NCI-H1417 treated with DMSO at 0.1 percent for 48 hours (cell line): ENCODE measurements at regions not wholly inside any gene's neighbourhood (a gene's known extent, or its start where the extent isn't known, plus 50 kb on each side); places are given as distances from the start of the nearest gene placed in this dataset.

Experiments used
- DNase-seq: peaks from one replicate; lab custom pipeline; 2025; lab: John Stamatoyannopoulos, UW

DNA sequence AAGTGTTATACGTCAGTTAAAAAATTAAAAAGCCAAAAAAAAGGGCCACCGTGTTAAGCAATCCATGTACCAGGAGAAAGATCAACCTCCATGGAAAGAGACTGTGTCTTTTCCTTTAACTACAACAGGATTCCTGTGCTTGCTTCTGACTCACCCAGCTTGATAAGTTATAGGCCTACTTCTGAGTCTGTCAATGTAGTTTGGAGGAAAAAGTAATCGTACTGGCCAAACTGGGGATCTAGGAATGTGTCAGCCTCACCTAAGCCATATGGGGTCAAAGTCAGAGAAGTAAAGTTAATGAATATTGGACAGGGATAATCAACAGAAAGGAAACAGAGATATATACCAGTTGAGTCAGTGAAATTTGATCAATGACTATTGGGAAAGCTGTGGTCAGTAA, 470.8 kb upstream of the SLIT2 start:
- DNase-seq = no peak

DNA sequence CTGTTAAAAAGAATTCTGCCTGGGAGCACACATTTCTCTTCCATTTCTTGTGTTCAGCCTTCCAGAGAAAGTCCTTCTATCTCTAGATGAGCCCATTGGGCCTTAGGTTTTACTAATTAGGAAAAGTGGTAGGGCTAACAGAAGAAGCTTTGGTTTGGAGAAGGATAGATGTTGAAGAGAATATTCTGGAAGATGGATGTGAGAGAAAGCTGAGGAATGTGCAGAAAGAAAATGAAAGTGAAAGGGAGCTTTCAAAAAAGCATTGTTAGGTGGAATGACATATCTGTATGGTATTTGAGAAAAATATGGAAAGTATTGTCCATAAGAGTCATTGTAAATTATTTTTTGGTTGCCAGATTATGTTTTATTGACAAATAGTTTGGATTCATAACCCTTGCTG, 474.8 kb upstream of the SLIT2 start:
- no peak for DNase-seq

DNA sequence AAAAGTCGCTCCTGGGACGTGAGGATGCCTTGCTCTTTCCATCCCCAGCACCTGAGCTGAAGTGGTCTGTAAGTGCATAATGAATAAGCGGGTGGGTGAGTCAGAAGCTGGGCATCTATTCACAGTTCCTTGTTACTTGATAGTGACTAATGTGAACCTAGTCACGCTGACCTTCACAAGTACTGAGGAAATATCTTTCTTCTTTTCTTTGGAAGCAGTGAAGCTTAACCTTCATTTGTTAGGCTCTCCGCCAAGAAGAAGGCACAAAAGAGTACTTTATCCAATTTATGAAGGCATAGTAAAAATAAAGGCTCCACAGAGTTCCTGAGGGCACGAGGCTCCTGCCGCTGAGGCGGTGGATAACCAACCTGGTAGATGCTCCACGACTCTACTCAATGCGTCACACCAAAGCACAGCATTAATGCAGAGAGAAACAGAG, 475.7 kb upstream of the SLIT2 start:
- no peak for DNase-seq

DNA sequence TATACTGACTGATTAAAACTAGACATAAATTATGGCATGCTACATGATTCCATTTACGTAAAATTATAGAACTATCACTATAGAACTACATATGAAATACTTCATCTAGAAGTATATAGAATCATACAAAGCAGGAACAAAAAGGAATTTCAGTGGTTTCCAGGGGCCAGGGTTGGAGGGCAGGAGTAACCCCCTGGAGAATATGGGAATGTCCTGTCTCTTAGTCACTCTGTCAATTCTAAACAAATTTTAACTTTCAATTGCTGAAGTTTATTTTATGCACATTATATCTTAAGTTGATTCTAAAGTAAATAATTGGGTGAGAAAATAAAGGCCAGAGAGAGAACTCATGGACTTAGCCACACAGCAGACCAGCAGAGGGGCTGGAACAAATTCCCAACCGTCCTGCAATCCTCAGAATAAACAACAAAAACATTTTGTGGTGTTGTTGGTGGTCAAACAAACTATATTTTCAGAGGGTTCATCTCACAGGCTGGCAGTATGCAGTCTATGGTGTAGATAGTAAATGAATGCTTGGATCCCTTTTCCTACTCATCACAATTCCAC, 476.9 kb upstream of the SLIT2 start:
- no peak for DNase-seq

DNA sequence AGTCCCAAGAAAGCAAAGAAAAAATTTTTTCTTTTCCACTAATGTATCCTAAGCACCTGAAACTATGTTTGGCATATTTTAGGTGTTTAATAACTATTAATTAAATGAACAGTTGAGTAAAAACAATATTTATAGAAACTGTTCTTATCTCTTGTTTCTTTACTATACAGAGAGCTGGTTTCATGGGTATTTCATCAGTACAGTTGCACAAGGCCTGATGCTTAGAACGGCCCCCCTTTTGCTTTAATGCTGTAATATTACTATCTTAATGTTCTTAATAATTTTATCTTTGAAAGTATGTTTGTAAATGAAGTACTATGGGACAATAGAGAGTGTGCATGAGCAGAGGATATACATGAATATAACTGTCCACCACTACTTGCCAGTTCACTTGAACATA, 479.1 kb upstream of the SLIT2 start:
- DNase-seq = no peak

DNA sequence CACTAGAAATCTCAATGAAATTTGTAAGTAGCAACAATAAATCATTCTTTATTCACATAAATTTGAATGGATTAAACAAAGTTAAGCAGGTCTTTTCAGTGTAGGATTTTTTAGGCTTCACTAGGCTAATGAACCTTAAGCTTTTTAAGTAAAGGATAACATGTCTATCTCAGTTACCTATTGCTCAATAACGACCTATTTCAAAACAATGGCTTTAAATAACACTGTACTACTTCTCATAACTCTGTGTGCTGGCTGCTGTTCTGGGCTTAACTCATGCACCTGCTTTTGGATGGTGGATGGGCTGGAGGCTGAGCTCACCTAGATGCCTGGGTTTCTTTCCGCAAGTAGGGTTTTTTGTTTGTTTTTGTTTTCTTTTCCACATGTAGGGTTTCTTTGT, 495.0 kb upstream of the SLIT2 start:
- no peak for DNase-seq

DNA sequence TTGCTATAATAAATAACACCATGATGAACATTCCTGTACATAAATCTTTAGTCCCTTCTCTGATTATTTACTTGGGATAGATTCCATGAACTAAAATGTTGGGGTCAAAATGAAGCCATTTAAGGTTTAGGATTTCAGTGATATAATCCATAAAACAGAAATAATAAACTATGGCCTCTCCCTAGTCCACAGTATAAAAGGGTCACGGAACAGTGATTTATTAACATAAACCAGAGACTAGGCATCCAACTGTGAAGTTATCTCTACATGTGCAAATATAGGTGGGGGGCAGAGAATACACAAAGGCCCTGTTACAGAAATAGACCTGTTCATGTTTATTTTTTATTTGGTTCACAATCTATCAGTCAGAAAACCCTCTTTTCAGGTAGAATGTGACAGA, 499.1 kb upstream of the SLIT2 start:
- no peak for DNase-seq

DNA sequence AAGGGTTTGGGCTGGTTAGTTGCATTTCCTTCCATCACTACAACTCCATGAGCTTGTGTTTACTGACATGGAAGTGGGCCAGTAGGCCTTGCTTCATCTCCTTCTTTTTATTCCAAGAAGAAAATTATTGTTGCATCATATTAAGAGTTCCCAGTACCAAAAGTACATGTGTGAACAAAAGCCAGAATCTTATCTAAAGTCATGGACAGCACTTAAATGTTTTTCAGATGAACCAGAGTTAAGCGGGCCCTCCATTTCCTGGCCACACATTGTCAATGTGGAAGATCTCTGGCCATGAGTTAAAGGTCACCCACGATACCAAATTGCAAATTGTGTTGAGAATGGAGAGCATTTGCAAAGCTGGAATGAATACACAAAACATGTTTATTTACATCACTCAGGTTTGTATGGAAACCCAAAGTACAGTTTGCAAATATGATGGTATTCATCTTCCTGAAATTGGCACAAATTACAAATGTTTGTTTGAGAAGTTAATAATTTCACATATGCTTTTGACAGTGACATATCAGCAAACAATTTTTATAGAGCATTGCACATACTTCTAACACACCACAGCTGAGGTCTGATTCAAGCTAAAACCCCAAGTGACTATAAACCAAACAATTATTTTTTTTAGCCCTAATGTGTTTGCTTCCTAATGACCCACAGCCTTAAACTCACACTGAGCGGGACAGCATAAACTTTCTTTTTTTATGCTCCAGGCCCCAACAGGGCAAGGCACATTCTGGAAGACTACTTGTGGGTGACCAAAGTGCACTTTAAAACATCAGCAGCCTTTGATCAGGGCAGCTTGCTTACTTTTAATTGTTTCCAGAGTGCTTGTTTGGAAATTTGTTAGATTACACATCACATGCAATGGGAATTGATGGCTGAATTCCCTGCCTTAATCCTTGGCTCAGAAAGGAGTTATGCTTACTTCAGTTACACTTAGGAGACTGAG, 502.9 kb upstream of the SLIT2 start:
- no peak for DNase-seq

DNA sequence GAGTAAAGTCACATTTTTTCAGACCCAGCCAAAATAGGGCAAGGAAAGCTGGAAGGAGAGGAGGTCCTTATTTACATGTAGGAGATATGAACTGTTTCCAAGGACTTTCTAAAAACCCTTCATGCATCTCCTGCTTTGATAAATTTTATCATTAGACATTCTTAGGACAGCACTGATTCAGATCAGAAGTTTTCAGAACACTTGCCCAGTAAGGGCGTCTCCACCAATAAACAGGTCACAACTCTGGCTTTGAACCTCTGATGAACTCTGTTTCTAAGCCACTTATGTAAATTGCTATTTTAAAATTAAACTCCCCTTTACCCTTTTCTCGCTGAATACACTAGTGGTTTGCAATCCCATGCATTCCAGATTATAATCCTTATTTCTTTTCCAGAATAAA, 505.3 kb upstream of the SLIT2 start:
- no peak for DNase-seq

DNA sequence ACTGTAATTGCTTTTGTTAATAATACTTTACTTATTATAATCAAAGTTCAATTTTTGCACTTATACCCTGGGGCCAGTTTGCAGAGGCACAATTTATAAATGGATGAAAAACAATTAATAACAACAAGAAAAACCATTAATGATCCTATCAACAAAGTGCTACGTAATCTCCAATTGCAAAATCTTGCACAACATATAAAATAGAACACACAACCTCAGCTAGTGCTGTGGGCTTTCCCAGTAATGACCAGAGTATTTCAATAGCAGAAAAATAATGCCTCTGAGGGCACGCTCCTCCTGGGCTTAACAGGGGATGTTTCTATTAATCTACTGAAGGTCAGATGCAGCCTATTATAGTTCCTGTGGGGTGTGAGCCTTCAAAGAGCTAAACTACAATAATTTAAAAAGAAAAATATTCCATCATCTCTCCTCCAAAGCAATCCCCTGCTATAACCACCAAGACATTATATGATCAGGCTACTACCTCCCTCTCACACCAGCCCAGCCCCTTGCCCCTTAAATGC, 508.5 kb upstream of the SLIT2 start:
- DNase-seq = peak; percentile 19

DNA sequence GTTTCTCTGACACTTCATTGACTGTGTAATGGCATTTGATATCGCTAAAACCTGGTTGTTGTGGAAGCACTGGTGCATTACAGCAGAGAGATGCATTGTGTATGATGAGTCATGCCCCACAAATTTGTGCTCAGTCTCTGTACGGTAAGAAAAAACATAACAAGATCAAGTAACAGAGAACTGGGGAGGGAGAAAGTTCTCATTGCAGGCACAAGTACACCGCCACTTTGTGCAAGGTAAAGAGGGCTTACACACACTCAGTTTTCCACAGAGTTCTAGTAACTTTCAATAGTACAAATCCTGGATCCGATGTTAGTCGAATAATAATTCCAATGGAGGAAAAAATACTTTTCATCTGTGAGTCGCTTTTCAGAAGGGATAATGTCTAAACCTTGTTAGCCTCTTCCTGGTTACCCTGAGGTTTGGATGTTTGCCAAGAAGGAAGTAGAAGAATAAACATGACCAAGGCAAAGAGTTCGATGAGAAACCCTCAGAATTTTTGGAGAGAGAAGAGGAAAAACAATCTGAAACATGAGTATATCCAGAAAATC, 512.5 kb upstream of the SLIT2 start:
- DNase-seq = no peak

DNA sequence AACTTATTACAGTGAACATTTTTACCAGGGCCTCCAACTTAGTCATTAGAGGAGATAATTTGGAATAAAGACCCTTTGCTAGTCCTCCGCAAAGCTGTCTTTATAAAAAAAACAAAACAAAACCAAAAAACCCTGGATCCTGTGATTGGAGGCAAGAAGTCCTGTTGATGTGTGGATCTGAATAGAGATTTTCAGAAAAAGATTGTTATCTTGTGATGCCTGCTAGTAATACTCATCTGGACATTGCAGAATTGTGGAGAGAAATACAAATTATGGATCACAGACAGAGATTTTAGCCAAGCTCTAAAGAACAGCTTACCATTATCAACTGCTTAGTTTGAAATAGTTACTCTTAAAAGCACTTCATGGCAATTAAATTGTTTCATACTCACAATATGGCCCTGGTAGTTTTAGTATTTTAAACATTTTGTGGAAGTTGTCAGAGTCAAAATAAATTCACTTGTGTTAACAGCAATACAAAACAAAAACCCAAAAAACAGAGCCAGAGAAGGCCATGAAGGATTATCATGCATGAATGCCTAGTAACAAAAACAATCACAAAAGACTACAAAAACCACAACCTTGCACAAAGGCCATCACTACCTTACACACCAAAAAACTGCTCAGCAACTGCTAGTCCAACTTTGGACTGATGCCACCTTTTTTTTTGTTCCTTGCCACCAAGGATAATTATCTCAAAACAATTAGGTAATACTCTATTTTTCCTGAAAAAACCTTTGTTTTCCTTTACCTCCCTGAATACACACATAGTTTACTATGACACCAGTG, 514.5 kb upstream of the SLIT2 start:
- DNase-seq = no peak

DNA sequence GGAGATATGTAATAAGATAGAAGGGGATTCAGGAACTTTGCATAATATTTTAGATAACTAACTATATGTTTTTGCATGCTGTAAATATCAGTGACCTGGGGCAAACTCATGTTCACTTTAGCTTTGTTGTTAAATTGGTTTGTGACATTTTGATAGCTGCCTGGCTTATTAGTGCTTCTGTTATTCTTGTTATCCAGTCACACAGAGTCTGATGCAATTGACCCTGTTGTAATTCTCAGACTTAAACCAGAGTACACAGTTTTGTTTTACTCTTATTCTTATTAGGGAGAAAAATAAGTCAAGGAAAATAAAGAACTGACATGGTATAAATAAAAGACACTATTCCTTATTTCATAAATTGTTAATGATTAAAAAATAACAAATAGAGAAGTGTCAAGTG, 516.7 kb upstream of the SLIT2 start:
- no peak for DNase-seq

DNA sequence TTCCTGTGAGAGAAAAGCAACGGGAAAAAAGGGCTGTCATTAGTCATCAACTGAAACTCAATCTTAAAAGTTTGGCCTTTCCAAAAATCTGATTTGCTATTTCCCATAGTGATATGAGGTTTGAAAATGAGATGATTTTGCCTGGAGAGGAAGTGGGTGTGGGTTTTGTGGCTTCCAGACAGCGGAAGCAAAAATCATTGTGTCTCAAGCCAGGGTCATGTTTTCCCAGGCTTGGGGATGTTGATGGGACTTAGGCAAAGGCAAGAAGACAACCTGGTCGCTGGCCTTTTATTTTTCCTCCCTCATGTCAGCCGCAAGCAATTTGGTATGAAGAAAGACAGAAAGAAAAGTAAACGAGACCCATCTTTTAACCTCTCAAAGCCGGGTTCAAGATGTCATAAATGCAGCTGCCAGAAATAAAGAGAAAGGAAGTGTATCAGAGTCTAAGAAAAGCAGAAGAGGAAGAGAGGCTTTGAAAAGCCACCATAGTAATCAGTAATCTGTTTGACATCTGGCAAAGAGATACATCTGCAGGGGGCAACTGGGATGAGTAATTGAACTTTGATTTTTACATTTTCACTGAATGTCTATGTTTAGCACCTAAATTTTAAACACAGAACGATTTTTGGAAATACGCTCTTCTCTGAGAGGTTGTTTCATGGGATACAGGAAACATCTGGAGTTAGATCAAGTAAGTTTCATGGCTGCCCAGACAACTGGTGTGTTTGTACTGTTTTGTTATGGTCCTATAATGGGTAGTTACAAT, 521.6 kb upstream of the SLIT2 start:
- DNase-seq = no peak

DNA sequence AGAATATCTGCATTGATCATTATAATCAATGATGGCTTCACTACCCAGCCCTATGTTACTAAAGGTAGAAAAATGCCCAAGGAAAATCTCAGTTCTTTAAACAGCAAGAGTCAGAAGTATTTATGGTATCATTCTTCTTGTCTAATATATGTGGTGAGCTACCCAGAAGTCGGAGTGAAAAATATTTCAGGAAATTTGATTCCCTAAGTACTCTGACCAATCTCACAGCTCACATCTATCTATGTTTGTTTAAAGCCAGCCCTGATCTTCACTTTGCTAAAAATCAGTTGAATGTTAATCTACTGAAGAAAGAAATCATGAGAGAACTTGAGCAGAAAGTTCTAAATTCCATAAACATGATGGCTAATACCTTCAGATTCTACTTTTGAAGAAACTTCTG, 522.9 kb upstream of the SLIT2 start:
- no peak for DNase-seq

DNA sequence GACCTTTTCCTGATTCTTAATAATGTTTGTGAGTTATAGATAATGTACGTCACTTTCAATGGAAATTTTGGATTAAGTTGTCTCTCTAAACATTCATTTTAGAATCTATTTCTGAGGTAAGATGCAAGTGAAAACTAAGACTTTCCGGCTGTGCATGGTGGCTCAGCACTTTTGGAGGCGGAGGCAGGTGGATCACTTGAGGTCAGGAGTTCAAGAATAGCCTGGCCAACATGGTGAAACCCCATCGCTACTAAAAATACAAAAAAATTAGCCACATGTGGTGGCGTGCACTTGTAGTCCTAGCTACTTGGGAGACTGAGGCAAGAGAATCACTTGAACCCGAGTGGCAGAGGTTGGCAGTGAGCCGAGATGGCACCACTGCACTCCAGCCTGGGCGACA, 524.6 kb upstream of the SLIT2 start:
- DNase-seq = no peak

DNA sequence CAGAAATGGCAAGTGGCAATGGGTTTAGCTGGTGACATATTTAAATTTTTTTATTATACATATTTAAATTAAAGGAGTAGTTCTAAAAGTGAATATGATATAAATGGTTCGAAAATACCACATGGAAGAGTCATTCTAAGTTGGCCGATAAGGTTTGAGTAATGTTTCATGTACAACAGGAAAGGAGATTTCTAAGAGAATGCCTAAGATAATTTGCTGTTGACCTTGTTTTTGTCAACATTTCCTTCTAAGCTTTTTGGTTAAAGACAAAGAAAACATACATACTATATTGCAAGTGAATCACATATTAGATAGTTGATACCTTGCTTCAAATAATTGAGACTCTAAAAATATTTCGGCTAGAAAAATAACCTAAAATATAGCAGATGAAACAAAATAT, 526.6 kb upstream of the SLIT2 start:
- DNase-seq = no peak

DNA sequence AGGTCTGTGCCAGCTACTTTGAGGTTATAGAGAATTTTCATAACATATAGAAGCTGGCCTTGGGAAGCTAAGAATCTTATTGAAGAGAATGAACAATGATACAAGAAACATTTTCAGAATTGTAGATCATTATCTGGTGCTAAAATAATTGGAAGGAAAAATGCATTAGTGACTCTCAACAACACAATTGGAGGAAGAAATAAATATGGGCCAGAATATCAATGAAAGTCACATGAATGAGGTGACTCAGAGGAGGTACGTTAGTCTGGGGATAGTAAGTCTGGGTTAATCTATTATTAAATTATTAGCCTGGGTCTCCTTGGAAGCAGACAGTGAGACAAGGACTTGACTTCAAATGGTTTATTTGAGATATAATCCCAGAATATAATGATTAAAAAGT, 529.3 kb upstream of the SLIT2 start:
- DNase-seq = no peak

DNA sequence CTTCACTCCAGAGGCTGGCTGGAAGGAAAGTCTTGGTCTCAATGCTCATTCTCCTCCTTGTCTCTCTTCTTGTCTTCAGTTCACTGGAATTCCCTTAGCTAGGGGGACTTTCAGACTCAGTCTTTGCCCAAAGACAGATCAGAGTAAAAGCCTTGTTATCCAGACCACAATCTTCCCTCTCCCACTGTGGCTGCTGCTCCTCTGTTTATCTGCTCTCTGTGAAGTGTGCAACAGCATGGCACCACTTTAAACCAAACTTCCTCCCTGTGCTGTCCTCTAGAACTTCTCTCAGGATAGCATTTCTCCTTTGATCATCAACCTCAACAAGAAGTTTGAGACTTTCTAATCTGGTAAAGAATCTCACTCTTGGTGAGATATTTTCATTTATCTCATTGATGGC, 530.1 kb upstream of the SLIT2 start:
- no peak for DNase-seq

DNA sequence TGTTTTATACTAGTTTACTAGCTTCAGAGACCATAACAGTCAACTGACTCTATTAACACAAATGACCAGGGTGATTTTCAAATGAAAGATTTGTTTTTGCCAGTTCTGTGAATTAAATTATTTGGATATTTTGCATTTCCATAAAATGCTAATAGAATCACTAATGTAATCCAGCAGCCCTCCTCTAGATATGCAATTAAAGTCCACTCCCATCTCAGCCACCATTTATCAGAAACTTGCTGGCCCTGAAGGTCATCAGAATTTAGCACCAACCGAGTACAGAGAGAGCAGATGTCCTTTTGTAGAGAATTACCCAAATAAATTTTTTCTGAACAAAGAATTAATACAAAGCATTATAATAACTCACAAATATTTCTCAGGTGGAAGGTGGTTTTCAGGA, 531.1 kb upstream of the SLIT2 start:
- no peak for DNase-seq

DNA sequence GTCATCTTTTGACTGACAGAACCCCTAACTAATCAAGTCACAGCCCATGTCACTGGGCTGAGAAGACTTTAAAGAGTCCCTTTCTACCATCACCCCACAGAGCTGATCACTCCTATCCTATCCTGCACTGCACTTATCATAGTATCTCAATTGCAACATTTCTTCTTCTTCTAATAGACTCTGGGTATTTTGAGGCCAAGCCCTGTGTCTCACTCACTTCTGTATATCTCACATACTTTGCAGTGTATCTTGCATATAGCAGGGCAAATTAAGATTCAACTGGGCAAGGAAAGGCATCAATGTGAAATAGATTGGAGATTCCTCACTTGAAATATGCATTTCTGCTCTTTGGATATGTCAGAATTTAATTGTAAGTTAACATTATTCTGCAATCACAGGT, 531.5 kb upstream of the SLIT2 start:
- no peak for DNase-seq

DNA sequence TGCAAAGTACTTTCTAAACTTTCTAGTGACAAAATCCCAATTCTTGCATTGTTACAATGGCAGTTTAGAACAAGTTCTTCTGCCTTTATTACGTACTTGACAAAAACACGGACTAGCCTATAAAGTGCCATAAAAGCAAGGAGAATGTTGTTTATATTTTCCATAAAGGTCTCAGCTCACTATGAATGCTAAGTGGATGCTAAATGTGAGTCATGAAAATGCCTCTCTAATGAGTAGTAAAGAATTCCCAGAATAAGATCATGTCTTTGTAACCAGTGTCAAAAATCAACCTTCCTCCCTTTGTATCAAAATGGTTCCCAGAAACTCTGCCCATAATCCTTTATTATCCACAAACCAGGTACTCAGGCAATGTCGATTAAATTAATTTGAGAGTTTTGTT, 539.8 kb upstream of the SLIT2 start:
- DNase-seq = no peak
